NCI-H524 (cell line): ENCODE measurements at regions not wholly inside any gene's neighbourhood (a gene's known extent, or its start where the extent isn't known, plus 50 kb on each side); places are given as distances from the start of the nearest gene placed in this dataset.
A peak's percentile ranks its signal among the peaks of the same experiment; 100 is the strongest.

Experiments used
- DNase-seq, 2 experiments: peaks; one replicate each; lab custom pipeline; 2025; lab: John Stamatoyannopoulos, UW

GRCh38 chr7:123060446-123060845 lies 64.9 kb upstream of the TAS2R16 start:
- no peak for DNase-seq

- DNase-seq = no peak
Measured at GRCh38 chr7:123057911-123058310, 62.4 kb upstream of the TAS2R16 start.

GRCh38 chr7:123054357-123055133 lies 59.0 kb upstream of the TAS2R16 start:
- DNase-seq = peak in 1 of 2 experiments; percentile 24

- no peak for DNase-seq
Measured at GRCh38 chr7:123051916-123052315, 56.4 kb upstream of the TAS2R16 start.

- DNase-seq = no peak
Measured at GRCh38 chr7:123047955-123048354, 52.5 kb upstream of the TAS2R16 start.
